Midbrain (tissue), 1 donor: ENCODE measurements at regions not wholly inside any gene's neighbourhood (a gene's known extent, or its start where the extent isn't known, plus 50 kb on each side); places are given as distances from the start of the nearest gene placed in this dataset.
"Not testable (repeated sequence)": the region's sequence is repeated elsewhere in the genome, so short reads cannot be mapped to it uniquely, and the experiment has no call there.

Source experiments
- DNase-seq: peaks from one replicate; lab custom pipeline; 2025; lab: John Stamatoyannopoulos, UW

DNA sequence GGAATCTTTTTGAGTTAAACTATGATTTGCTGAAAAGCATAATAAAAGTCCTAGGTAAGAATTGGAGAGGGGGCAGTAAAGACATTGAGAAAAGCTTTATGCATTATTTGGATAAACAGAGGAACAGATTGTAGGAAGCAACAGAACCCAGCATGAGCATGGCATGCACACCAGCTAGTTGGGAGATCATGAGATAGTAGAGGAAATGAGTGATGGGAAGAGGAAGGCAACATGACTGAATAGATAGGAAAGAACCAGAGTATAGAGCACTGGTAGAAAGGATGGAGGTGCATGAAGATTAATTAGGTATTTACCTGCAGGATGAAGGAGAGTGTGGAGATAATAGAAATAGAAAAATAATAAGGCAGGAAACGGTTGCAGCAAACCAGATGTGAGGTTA, 248.5 kb upstream of the LMO3 start:
- DNase-seq = no peak

DNA sequence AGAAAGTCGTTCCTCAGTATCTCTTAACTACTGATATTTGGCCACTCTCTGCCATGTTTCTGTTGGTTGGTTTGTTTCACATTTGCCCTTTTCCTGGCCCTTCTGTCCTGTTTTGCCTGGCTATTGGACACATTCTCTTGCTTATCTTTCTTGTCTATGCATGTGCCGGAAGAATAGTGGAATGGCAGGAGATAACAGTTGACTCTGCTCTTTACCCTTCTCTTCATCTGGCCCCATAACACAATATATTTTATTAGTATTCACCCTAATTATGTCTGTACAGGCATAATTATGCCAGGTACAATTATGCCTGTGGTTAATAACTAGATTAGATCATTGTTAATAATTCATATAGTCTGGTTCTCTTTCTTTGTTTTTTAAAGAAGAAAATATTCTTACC, 243.5 kb upstream of the LMO3 start:
- no peak for DNase-seq

DNA sequence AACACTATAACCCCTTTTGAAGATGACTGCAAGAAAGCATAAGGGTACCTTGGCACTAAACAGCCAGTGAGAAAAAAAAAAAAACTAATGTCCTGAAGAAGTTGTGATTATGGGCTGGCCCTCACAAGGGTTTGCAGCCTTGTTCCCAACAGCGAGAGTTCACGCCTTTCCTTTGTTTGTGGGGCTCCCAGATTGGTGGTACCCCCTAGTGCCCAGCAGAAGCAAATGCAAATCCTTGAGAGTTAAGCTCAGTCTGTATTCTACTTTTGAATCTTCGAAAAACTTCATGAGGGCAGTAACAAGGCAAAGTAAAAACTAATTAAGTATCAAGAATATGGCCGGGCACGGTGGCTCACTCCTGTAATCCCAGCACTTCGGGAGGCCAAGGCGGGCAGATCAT, 238.9 kb upstream of the LMO3 start:
- no peak for DNase-seq

DNA sequence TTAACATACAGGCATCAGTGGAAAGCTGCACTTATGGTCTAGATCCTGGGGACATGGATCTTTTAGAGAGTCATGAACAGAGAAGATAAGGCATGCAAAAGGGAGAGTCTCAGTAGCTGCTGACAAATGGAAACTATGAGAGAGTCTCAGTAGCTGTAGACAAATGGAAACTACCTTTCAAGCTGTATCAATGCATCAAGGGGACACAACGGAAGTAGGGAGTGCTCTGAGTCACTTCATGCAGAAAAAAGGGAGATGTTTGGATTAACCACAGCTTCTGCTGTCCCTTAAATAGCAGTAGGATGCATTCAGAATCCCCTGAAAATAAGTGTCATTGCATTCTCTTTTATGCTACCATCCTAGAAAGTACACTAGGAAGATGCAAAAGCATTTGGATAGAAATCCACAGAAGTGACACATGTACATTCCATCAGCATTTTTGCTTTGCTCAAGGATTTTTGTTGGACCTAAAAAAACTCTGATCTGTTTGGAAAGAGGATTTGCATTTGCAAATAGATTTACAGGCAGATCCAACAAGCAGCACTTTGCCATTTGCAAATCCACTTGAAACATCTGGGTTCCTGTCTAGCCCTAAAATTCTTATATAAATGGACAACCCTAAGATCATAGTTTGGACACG, 227.5 kb upstream of the LMO3 start:
- DNase-seq = no peak

DNA sequence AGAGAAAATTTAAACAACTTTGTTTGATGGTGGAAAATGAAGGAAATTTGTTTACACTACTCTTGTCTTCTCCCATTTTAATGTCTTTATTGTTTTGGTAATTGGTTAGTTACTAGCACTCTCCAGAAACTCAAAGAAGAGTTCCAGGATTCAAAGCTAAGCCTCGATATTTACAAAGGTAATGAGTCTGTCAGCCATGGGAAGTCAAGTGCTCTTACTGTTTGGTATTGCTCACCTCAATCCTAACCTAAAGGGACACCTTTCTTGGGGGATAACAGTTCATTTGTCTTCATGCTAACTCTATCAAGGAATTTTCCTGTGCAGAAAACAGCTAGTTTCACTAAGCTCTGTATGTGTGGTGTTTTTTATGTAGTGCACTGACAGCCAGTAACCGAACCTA, 222.9 kb upstream of the LMO3 start:
- no peak for DNase-seq

DNA sequence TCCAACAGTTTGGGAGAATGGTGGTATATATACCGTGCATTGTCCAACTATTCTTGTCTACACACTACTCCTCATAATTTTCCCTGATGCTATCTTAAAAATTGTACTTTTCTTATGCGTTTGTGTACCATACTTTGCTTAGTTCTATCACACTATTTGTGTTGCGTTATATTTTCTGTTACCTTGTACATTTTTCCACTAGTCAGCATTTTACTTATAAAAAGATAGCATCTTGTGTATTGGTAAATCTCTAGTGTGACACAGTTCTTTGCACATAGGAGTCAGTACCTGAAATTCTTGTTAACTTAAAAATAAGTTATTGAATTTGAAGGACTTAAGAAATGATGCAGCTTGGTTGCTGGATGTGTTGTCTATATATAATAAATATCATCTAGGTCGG, 201.8 kb upstream of the LMO3 start:
- no peak for DNase-seq

DNA sequence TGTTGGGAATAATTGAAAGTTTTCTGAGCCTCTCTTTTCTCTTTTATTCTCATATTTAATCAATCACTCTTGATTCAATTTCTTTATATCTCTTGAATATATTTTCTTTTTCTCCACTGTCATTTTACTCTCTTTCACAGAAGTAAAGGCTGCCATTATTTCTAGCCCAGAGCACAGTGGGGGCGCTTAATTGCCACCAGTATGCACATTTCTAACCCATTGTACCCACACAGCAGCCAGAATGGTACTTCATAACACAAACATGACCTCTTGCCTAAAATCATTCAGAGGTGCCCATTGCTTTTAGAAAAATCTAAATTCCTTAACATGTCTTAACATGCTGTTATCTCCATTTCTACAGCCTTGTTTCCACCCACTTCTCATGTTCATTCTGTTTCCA, 190.2 kb upstream of the LMO3 start:
- DNase-seq = no peak

DNA sequence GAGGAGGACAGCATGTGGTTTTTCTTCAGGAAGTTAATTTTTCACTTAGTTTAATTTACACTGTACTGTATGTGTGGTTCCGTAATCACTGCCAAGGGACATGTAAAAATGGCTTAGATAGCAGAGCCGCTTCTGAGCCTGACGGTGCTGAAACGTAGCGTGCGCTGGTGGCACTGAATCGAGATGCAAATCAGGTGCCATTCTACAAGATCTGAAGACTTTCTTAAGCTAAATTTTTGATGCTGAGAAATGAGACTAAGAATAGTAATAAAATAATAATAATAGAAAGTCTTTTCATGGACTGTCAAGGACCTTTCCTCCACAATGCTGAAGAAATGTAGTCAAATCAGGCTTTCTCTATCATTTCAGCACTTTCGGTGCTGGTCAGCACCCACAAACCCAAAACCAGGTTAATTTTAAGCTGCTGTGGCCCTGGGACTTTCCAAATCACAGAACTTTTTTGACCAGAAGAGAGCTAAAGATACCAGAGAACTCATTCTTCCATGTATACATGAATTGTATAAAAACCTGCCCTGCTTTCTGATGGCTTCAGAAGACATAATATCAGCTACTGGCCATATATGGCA, 183.3 kb upstream of the LMO3 start:
- DNase-seq = no peak

DNA sequence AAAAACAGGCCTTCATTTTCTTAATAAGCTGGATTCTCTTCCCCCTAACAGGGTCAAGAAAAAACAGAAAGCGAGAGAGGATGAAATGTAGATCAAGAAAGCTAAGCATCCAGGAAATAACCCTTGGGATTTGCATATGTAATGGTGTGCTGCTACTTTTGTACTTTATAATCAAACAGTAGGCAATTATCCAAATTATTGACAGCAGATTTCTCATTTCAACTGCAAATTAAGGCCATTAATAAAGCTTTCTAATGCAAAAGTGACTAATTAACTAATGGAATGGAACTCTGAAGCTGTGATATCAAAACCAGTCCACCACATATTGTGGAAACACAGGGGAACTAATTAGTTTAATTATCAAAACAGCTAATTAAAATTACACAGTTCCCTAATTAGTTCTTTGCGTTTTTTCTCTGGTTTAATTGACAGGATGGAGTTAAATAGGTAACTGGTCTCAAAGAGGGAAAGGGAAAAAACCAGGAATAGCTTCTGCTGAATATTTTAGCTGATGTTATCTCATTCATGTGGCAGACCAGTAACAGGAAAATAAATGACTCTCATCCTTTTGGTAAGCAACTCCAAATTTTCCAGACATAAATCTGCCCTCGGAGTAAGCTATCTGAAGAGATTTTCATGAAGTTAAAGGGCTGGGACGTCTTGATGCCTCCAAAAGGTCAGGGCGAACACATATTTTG, 182.7 kb upstream of the LMO3 start:
- no peak for DNase-seq

DNA sequence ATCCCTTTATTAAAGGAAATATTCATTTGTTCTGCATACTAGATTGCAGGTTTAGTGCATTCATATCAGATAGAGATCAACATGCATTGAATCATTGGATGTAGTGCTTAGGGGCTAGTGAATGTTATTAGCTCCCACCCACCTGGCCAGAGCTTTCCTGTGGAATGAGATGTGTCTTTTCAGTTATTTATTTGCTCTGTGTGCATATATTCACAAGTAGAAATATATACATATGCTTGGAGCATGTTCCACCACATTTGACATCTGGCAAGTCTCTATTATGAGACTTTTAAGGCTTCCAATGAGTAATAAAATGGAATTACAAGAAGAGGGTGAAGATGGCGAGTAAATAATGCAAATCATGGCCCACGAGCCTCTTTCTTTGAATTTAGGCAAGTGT, 180.0 kb upstream of the LMO3 start:
- no peak for DNase-seq

DNA sequence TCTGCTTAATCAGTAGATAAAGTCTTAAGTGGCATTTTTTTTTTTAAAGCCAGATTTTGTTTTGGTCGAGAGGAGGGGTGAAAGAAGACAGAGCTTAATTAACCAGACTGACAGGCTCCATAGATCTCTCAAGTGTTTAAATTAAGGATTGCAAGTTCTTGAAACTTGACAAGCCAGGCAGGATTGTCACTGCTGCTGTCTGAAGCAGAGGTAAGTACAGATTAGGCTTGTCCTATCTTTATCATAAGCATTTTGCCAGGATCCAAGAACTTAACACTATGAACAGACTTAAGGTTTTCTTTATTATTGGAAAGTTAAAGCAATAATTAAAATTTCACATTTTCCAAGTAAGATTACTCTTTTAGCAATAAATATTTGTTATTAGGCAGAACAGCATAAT, 179.6 kb upstream of the LMO3 start:
- no peak for DNase-seq

DNA sequence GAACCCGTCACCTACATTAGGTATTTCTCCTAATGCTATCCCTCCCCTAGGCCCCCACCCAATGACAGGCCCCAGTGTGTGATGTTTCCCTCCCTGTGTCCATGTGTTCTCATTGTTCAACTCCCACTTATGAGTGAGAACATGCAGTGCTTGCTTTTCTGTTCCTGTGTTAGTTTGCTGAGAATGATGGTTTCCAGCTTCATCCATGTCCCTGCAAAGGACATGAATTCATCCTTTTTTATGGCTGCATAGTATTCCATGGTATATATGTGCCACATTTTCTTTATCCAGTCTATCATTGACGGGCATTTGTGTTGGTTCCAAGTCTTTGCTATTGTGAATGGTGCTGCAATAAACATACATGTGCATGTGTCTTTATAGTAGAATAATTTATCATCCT, 163.2 kb upstream of the LMO3 start:
- not testable (repeated sequence) for DNase-seq

DNA sequence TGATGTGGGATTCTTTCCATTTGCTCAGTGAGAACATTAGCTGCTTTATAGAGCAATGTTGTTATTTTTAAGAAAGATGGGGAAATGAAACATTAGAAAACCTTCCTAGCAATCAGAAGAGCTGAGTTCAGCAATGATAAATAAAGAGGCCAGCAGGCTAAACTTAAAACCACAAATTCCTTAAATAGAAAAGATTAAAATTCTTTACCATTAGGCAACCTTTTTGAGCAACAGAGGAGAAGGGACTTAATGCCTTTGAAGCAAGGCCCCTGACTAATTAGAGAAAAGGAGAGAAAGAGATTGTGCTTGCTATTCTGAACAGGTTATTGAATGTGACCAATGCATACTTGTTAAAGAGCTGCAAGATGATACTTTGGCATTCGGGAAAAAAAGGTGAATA, 160.8 kb upstream of the LMO3 start:
- DNase-seq = no peak

DNA sequence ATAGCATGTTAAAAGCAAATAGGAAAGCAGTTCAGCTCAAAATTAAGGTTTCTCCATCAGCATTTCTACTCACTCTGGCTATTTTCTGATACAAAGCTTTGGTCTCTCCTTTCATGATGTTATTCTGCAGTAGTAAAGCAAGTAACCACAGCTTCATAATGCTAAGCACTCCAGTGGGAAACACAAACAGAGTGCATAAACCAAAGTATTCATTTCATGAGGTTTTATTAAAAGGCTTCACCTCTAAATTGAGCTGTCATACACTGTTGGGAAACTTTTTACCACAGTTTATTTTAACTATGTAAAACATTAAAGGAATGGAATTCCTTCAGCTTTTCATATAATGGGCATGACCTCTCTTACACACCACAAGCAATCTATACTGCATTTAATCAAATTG, 157.9 kb upstream of the LMO3 start:
- DNase-seq = no peak

DNA sequence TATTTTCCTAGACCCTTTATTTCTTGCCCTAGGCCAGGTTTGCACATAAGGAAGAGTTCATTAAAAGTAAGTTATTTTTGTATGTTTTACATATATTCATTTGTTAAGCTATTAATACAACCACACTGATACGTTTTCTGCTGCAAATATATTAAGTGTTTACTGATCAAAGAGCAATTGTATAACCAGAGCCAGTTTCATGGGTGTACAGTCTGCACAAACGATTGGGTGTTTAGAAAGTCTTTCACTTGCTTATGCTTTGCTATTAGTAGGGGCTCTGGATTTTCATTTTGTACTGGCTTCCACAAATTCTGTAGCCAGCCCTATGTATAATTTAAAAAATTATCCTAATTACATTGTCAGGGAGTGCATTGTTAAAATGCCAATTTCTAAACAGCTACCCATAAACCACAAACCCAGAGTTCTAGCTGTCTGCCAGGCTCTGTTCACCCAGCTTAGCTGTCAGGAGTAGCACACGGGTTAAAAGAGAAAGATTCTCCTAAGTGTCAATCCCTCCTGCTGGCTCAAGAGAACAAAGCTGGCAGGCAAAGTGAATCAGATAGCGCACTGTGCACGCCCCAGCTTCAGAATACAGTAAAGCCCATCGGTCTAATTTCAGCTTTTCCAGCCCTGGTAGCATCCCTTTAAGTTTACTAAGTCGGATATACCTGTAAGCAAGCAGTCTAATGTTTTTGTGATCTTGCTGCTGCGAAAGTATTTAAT, 151.0 kb upstream of the LMO3 start:
- no peak for DNase-seq

DNA sequence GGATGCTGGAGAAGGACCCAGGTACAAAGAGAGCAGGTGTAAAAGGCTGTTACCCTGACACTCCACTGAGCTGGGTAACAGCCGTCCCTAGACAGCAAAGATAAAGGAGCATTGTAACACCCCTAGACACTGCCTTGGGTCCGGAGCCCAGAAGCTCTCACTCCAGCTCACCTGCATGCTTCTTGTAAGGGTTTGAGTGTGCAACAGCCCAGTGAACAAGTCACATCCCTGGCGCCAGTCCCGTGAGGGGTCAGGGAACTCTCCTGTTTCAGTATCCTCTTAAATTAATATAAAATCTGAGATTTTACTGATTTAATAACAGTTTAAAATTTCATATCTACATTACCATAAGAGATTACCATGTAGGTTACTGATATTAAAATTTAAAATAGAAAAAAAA, 124.8 kb upstream of the LMO3 start:
- no peak for DNase-seq

DNA sequence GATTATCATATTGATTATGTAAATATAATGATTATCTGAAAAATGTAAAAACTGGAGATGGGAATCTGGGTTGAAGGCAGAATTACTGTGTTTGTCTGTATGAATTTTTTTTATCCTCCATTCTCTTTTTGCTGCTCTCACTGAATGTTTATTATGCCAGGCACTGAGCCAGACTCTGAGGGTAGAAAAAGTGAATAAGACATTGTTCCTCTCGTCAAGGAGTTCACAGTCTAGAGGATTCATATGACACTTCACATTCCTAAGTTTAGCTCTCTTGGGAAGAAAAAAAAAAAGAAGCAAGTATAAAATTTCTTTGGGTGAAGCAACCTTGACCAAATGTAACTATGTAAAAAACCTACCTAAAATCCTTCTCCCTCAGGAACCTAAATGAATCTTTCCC, 120.9 kb upstream of the LMO3 start:
- peak; percentile 0 for DNase-seq

DNA sequence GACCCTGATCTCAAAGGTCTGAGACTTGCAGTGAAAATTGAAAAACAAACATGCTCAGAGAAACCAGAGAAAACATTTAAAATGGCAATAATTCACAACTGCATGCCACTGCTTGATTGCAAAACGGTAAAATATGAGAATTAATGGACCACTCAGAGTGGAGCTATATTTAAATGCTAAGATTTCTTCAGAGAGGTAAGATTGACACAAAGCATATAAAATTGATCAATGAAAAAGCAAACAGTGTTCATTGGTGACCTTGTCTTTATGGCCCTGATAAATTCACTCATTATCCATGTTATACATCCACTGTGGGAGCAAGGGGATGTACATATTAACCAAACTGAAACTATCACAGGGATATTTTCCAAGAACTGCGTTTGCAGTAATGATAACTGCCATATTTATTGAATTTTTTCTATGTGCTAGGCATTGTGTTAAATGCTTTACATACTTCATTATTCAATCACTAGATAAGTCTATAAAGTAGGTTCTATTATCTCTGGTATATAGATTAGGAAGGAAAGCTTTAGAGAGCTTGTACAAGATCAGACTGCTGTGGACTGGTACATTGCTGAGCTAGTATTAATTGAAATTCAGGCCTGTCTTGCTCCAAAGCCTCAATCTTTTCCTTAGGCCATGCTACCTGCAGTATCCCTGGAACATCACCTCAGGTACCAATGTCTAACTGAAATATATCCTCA, 113.9 kb upstream of the LMO3 start:
- DNase-seq = no peak

DNA sequence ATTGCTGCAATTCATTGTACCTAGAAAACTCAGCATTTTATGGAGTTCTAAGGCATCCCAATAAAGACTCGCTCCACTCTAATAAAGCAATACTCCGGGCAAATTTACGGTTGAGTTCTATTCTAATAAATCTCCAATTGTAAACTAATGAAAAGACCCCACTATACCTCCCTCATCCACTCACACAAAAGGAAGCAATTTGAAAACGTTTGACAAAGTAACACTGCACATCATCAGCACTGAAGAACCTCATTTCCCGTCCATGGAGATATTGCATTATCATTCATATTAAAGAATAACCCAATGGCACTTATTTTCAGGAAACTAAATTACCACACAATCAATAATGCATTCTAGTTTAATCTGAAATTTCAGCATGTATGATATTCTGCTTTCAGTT, 111.0 kb upstream of the LMO3 start:
- no peak for DNase-seq

DNA sequence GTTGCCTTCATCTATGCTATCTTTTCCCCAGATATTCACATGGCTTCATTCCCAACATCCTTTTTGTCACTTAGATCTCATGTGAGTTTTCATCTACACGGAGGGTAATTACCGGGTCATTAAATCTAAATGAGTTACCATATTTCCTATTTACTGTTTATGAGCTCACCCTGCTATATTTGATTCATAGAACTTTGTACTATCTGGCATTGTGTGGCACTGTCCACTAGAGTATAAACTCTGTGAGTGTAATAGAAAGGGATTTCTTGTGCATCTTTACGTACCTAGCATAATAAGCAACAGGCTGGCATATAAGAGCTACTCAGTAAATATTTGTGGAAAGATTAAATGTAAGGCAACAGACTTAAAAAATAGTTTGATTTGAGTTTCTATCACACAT, 86.1 kb upstream of the LMO3 start:
- DNase-seq = no peak

DNA sequence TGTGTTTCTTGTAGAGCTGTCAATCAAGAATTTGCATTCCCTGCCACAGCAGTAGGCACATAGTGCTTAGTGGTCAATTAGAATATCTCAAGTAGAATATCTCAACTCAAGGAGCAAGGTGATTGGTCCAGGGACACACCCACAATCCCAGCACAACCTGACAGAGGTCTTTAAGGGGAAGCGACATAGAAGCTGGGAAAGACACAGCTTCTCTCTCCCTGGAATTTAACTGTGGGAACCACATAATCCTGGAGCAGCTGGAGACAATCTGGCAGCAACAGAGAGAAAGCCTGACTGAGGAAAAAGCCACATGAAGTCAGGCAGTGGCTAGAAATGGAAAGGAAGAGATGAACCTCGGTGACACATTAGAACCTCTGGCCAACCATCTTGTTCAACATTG, 85.7 kb upstream of the LMO3 start:
- DNase-seq = no peak

DNA sequence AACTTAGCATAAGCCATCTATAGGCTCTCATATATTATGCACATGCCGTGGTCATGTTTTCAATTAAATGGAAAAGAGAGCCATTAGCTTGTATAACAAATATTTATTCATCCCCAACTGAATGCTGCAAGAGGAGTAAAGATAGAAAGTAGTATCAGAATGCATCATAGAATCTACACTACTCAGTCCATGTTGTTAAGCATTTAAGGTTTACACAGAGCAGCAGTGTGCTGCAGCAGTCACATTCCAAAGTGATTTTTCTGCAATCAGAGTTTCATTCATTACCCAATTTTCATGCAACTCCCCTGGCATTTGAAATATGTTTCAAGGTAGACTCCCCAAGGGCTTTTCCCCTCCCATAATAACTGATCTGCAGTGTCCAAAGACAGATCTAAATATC, 82.2 kb upstream of the LMO3 start:
- no peak for DNase-seq

DNA sequence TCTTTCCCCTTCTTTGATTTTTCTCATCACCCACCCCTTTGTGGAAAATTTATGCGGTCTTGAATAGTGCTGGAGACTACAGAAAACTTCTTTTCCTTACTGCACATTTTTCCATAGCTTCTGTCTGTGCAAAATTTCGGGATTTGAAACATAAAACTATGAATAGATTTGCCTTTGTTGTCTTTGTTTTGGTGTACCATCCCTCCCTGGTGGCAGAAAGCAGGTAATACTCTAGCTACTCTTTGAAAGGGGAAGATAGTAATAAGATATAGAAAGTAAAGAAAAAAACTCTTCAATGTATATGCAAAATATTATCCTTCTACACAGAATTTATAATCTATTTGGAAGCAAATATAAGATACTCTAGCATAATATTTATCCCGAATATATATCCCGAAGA, 79.1 kb upstream of the LMO3 start:
- no peak for DNase-seq
